K562 (cell line): ENCODE measurements at regions not wholly inside any gene's neighbourhood (a gene's known extent, or its start where the extent isn't known, plus 50 kb on each side); places are given as distances from the start of the nearest gene placed in this dataset.
A peak's percentile ranks its signal among the peaks of the same experiment; 100 is the strongest.

Source experiments
- ATAC-seq: fragments of 200-7000 bp; cut with Tn5 transposase; 3 replicates; pipeline ENCODE4 v1.9.1; 2020; ENCODE audit warnings: moderate library complexity
- BruUV-seq: library from RNA; stranded (reverse); fragments of 400-500 nt; replicated peaks from 2 replicates; lab custom pipeline; 2021; lab: Mats Ljungman, UMichigan
- CTCF ChIA-PET: fragments of 300-600 bp; formaldehyde crosslinking; extraction: SDS; loops from one replicate; lab custom pipeline; 2021; ENCODE audit warnings: low intra/inter-chr PET ratio; lab: Yijun Ruan, JAX
- POLR2A ChIA-PET: fragments of 300-600, 350-650 bp; sonication (Branson Sonifier 250); formaldehyde crosslinking; extraction: SDS; loops from one replicate; lab custom pipeline; 2021; ENCODE audit warnings: antibody characterized with exemption, inconsistent platforms; lab: Yijun Ruan, JAX
- DNase-seq, 4 experiments: peaks; one replicate each; pipeline versions ENCODE4 v3.0.0 to v3.0.0-alpha.2; 2011 to 2018; ENCODE audit warnings: low spot score in 3 of 4, mixed read lengths in 3 of 4; ENCODE audit errors: extremely low read depth in 1 of 4
- FAIRE-seq: peaks from 2 replicates; lab custom pipeline; 2011; peaks lifted over from hg19 to GRCh38; lab: Jason Lieb, UNC
- H2AFZ ChIP-seq: 2 replicates; pipeline ENCODE4 v1.6.0; 2011; ENCODE audit warnings: low read depth, low read length, control low read depth, inconsistent platforms
- H3K27ac ChIP-seq: fragments of 200-600 bp; 3 replicates; pipeline ENCODE4 v1.8.0; 2011; ENCODE audit warnings: low read depth, mild to moderate bottlenecking, control low read depth, inconsistent platforms, low read length, moderate library complexity, mixed read lengths; ENCODE audit errors: extremely low read depth
- H3K27me3 ChIP-seq, 2 experiments: fragments of 300-600 bp in 1 of 2; 2 replicates in 1 of 2; 3 replicates in 1 of 2; pipeline versions ENCODE4 v1.6.0 to v1.8.0; 2011; ENCODE audit warnings: inconsistent platforms in 2 of 2, low read length in 2 of 2, mild to moderate bottlenecking in 1 of 2, mixed read lengths in 1 of 2, moderate library complexity in 1 of 2; ENCODE audit not compliant: control insufficient read depth in 2 of 2, insufficient read depth in 2 of 2
- H3K36me3 ChIP-seq: fragments of 300-600 bp; 3 replicates; pipeline ENCODE4 v1.8.0; 2011; ENCODE audit warnings: mild to moderate bottlenecking, low read length, inconsistent platforms; ENCODE audit not compliant: control insufficient read depth, insufficient read depth
- H3K4me1 ChIP-seq, 2 experiments: fragments of 200-600 bp in 1 of 2; replicated peaks in 1 of 2; 2 replicates in 1 of 2; 3 replicates in 1 of 2; pipeline versions ENCODE4 v1.5.1 to v1.8.0; 2011; ENCODE audit warnings: inconsistent platforms in 2 of 2, low read length in 2 of 2, mild to moderate bottlenecking in 1 of 2, mixed read lengths in 1 of 2, moderate library complexity in 1 of 2; ENCODE audit not compliant: control insufficient read depth in 2 of 2, insufficient read depth in 2 of 2
- H3K4me2 ChIP-seq: 2 replicates; pipeline ENCODE4 v1.6.1; 2011; ENCODE audit warnings: low read length, control low read depth, inconsistent platforms, mixed read lengths; ENCODE audit not compliant: insufficient read depth
- H3K4me3 ChIP-seq: fragments of 200-600 bp; sonication (generic), shearing (Covaris generic); 2 replicates; pipeline ENCODE4 v1.5.1; 2016; ENCODE audit warnings: control low read depth, inconsistent platforms
- H3K79me2 ChIP-seq: fragments of 200-600 bp; 3 replicates; pipeline ENCODE4 v1.8.0; 2011; ENCODE audit warnings: low read length, inconsistent platforms; ENCODE audit not compliant: control insufficient read depth, insufficient read depth
- H3K9ac ChIP-seq, 2 experiments: 2 replicates each; pipeline versions ENCODE4 v1.6.0 to v1.6.1; 2011; ENCODE audit warnings: low read depth in 2 of 2, low read length in 2 of 2, control low read depth in 1 of 2, inconsistent platforms in 1 of 2, mild to moderate bottlenecking in 1 of 2, mixed read lengths in 1 of 2; ENCODE audit not compliant: insufficient read depth in 1 of 2
- H3K9me1 ChIP-seq: one replicate; pipeline ENCODE4 v1.6.0; 2011; ENCODE audit warnings: inconsistent platforms, mild to moderate bottlenecking, low read length, moderate library complexity; ENCODE audit not compliant: control insufficient read depth, insufficient read depth
- H3K9me3 ChIP-seq: replicated peaks from 2 replicates; pipeline ENCODE4 v1.5.1; 2011; ENCODE audit warnings: low read depth, low read length, inconsistent platforms; ENCODE audit not compliant: control insufficient read depth, insufficient read depth
- H4K20me1 ChIP-seq: replicated peaks from 2 replicates; pipeline ENCODE4 v1.6.1; 2011; ENCODE audit warnings: low read length, inconsistent platforms, mixed read lengths; ENCODE audit not compliant: control insufficient read depth, insufficient read depth
- ETV5 ChIP-seq: sonication (generic); formaldehyde crosslinking; IDR thresholded peaks from 2 replicates; pipeline ENCODE4 v1.4.0; 2020; ENCODE audit warnings: low read depth, mild to moderate bottlenecking, missing genetic modification reagents
- WGBS: fragments of 100-300 bp; shearing (Covaris generic); methylation state at CpG from one replicate; pipeline ENCODE4 v1.1.6; 2016; ENCODE audit warnings: low coverage, mixed read lengths; ENCODE audit not compliant: insufficient coverage; ENCODE audit errors: missing lambda C conversion rate; 5-methylcytosine and 5-hydroxymethylcytosine counted together
- in situ Hi-C: fragments of 300-500 bp; cut with MboI; formaldehyde crosslinking; loops from 4 replicates; pipeline ENCODE4 v1.15.0; 2018; ENCODE audit warnings: inconsistent platforms, mixed read lengths
- intact Hi-C: fragments of 100-400 bp; cut with micrococcal nuclease; formaldehyde crosslinking; loops from 2 replicates; pipeline ENCODE4 v1.14.2; 2022
- TF ChIP-seq, protein P1 (sequence below), 2 experiments: fragments of 450-650 bp; formaldehyde crosslinking in 1 of 2; IDR thresholded peaks; 2 replicates each; pipeline versions ENCODE4 v1.4.0 to v1.6.1; 2014 to 2020; ENCODE audit warnings: mild to moderate bottlenecking in 2 of 2, borderline replicate concordance in 1 of 2, low read depth in 1 of 2

DNA sequence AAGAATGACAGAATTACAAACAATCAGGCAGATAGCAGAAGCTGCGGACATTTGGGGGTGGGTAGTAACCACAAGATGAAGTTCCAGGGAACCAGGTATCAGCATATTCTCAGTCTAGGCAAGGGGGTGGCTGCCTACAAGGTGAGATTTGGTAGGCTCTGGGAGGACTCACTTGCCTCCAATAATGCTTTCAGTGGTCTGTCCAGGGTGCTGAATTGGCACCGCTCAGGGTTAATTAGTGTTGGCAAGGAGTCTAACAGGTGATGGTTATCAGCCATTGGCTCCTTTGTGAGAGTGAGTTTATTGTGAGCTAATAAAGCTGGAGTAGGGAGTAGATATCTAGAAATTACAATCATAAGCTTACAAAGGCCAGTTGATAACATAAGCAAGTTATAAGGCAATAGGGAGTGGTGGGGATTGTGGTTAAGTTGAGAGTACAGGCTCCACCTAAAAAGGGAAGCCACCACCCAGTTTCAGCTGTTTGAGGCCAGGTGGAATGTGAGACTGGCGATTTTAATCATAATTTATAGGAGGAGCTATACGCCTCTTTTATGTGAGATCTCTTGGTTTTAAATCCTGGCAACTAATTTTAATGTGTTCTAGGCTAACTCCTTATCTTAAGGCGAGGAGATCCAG lies 320.5 kb downstream of the MIAT start (continued):
- TF ChIP-seq, protein P1, sequence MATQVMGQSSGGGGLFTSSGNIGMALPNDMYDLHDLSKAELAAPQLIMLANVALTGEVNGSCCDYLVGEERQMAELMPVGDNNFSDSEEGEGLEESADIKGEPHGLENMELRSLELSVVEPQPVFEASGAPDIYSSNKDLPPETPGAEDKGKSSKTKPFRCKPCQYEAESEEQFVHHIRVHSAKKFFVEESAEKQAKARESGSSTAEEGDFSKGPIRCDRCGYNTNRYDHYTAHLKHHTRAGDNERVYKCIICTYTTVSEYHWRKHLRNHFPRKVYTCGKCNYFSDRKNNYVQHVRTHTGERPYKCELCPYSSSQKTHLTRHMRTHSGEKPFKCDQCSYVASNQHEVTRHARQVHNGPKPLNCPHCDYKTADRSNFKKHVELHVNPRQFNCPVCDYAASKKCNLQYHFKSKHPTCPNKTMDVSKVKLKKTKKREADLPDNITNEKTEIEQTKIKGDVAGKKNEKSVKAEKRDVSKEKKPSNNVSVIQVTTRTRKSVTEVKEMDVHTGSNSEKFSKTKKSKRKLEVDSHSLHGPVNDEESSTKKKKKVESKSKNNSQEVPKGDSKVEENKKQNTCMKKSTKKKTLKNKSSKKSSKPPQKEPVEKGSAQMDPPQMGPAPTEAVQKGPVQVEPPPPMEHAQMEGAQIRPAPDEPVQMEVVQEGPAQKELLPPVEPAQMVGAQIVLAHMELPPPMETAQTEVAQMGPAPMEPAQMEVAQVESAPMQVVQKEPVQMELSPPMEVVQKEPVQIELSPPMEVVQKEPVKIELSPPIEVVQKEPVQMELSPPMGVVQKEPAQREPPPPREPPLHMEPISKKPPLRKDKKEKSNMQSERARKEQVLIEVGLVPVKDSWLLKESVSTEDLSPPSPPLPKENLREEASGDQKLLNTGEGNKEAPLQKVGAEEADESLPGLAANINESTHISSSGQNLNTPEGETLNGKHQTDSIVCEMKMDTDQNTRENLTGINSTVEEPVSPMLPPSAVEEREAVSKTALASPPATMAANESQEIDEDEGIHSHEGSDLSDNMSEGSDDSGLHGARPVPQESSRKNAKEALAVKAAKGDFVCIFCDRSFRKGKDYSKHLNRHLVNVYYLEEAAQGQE (IDR thresholded peaks at IDR 0.05; ENCODE audit: borderline replicate concordance) = peak; percentile 81
- TF ChIP-seq, protein P1 (CRISPR knock-in tag; IDR thresholded peaks at IDR 0.05; ENCODE audit: low read depth) = no peak

DNA sequence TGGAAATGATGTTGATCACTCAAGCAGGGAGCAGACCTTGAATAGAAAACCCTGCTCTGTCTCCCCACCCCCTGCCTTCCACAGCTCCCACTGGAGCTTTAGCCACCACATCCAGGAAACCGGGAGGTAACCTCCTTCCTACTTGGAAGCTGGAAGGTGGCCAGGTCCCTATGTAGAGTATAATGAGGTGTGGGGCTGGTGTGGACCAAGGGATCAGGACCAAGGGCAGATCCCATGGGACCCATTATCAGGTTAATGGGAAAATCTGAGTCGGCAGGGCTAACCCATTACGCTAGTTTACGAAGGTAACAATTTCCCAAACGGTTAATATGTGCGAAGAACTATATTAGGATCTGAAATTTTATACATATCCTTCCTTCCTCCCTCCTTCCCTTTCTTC lies 321.9 kb downstream of the MIAT start:
- whole genome bisulfite sequencing = 0% methylated on average over 5 of the region's 6 CpGs
- H3K27me3 ChIP-seq = no peaks in the 10 kb centered on the region
- intact Hi-C loops = no loop called here
- ChIA-PET POLR2A (no interaction called here), CTCF (no interaction called here)
- H2AFZ ChIP-seq = no peak overlapping the region
- no peak overlapping the region for H3K9ac ChIP-seq
- BruUV-seq = no TSS peak
- FAIRE-seq (no peak), DNase-seq (no peak), ATAC-seq (no peak)
- in situ Hi-C loops = no loop called here
- no peak overlapping the region for H3K4me2 ChIP-seq
- H3K9me3 ChIP-seq = no peaks in the 10 kb centered on the region
- no peaks in the 10 kb centered on the region for H3K79me2 ChIP-seq
- H3K9me1 ChIP-seq = no peaks in the 10 kb centered on the region
- TF ChIP-seq, protein P1 (IDR thresholded peaks at IDR 0.05; ENCODE audit: borderline replicate concordance) = peak; percentile 46
- TF ChIP-seq, protein P1 (CRISPR knock-in tag; IDR thresholded peaks at IDR 0.05; ENCODE audit: low read depth) = no peak
- TF ChIP-seq ETV5 = no peak
- no peaks in the 10 kb centered on the region for H4K20me1 ChIP-seq
- no peaks in the 10 kb centered on the region for H3K4me1 ChIP-seq
- H3K27ac ChIP-seq = no peak overlapping the region
- H3K36me3 ChIP-seq = no peaks in the 10 kb centered on the region
- H3K4me3 ChIP-seq = no peak overlapping the region
